Stomach smooth muscle (tissue), 2 donors: ENCODE measurements at regions not wholly inside any gene's neighbourhood (a gene's known extent, or its start where the extent isn't known, plus 50 kb on each side); places are given as distances from the start of the nearest gene placed in this dataset.

ENCODE experiments used
- H3K27ac ChIP-seq: one replicate; pipeline ENCODE4 v1.7.0; 2013; ENCODE audit warnings: mild to moderate bottlenecking, low read length, inconsistent platforms
- H3K27me3 ChIP-seq, 2 donors: one replicate each; pipeline ENCODE4 v1.7.0; 2013; ENCODE audit warnings: low read length in 2 of 2; ENCODE audit not compliant: insufficient read depth in 2 of 2, control insufficient read depth in 1 of 2
- H3K36me3 ChIP-seq, 2 donors: one replicate each; pipeline ENCODE4 v1.7.0; 2013; ENCODE audit warnings: low read length in 2 of 2; ENCODE audit not compliant: control insufficient read depth in 2 of 2, insufficient read depth in 2 of 2
- H3K4me1 ChIP-seq: one replicate; pipeline ENCODE4 v1.7.0; 2013; ENCODE audit warnings: low read length; ENCODE audit not compliant: control insufficient read depth, insufficient read depth
- H3K4me3 ChIP-seq, 2 donors: one replicate each; pipeline ENCODE4 v1.7.0; 2013; ENCODE audit warnings: low read length in 2 of 2
- H3K9ac ChIP-seq, 2 donors: one replicate each; pipeline ENCODE4 v1.7.0; 2013; ENCODE audit warnings: low read length in 2 of 2, mild to moderate bottlenecking in 1 of 2
- H3K9me3 ChIP-seq, 2 donors: one replicate each; pipeline ENCODE4 v1.7.0; 2013; ENCODE audit warnings: low read length in 2 of 2; ENCODE audit not compliant: control insufficient read depth in 2 of 2
- donor health status: healthy.
- donor health status: Pancreatic carcinoma.

DNA sequence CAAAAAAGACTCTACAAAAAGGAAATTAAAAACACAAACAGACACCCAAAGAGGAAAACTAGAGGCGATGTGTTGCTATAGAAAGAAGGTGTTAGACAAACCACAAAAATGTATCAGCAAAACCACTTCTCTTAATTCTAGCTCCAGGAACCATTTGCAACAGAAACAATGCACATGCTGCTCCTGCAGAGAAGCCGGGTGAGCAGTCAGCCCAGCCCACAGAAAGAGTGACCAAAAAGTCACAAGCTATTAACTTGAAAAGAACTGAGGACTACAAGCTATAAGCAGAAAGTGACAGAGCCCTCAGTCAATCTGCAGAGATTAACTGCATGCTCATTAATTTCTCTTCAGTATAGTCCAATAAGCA is 96.2 kb upstream of the KLHL13 start:
- H3K36me3 ChIP-seq: no peaks in the 10 kb centered on the region
- peaks cover 2% of the 10 kb centered on the region for H3K4me1 ChIP-seq
- H3K27ac ChIP-seq: no peak overlapping the region
- peaks cover 0 to 2% of the 10 kb centered on the region in 2 donors for H3K27me3 ChIP-seq
- no peaks in the 10 kb centered on the region for H3K9me3 ChIP-seq
- no peak overlapping the region for H3K9ac ChIP-seq
- no peak overlapping the region for H3K4me3 ChIP-seq

DNA sequence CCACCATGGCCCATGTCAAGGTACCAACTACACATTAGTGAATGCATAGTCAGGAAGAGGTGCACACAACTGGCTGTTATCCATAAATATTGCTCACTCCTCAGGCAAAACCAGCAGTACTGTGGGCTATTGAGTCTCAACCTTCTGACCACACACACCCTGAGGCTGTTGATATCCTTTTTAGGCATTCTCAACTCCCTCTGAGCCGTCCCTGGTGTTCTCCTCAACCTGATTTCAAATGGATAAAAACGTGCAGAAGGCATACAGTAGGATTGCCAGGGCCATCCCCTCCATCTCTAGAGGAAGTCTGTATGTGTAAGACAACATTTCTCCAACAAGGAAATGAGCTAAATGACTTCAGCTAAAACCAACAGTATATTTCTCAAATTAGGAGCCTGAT is 98.7 kb upstream of the KLHL13 start:
- Histone ChIP-seq H3K9me3 (no peaks in the 10 kb centered on the region), H3K4me3 (no peak overlapping the region), H3K9ac (no peak overlapping the region), H3K27me3 (peaks cover 0 to 2% of the 10 kb centered on the region in 2 donors), H3K4me1 (no peaks in the 10 kb centered on the region), H3K27ac (no peak overlapping the region), H3K36me3 (no peaks in the 10 kb centered on the region)

DNA sequence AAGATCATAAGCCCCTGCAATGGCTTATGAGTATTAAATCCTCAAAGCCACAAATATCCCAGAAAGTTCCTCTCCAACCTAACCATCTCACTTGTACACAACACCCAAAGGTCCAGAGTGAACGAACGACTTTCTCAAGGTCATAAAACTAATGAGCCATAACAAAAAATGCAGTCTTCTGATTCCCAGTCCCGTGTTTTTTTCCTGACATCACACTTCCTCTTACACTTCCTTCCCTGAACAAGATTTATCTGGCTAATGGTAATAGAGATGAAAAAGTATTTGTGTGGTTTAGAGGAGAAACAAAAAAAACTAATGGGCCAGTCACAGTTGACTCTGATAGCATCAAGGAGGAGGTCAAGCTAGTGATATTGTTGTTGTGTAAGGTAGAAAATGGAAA is 99.5 kb upstream of the KLHL13 start:
- Histone ChIP-seq H3K9ac (no peak overlapping the region), H3K9me3 (no peaks in the 10 kb centered on the region), H3K27ac (no peak overlapping the region), H3K36me3 (no peaks in the 10 kb centered on the region), H3K27me3 (peaks cover 0 to 2% of the 10 kb centered on the region in 2 donors), H3K4me1 (no peaks in the 10 kb centered on the region), H3K4me3 (no peak overlapping the region)

DNA sequence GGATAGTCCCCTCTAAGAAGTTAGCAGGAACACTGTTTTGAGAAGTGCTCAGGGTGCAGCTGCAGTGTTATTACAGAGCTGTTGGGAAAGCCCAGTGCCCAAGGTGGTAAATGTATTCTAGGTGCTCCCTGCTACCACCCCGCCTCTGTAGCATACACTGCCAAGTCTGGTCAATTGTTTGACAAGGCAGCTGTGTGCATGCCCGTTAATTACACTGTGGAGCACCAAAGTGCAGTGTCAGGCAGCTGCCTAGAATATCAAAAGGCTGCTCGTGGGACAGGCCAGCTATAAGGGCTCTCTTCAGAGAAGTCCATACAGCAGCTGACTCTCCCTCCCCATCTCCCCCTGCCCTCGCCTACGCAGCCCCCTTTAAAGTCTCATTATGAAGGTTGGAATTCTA is 99.9 kb upstream of the KLHL13 start:
- Histone ChIP-seq H3K27ac (no peak overlapping the region), H3K27me3 (peaks cover 0 to 2% of the 10 kb centered on the region in 2 donors), H3K9ac (no peak overlapping the region), H3K9me3 (no peaks in the 10 kb centered on the region), H3K36me3 (no peaks in the 10 kb centered on the region), H3K4me3 (no peak overlapping the region), H3K4me1 (peaks cover 3% of the 10 kb centered on the region)

DNA sequence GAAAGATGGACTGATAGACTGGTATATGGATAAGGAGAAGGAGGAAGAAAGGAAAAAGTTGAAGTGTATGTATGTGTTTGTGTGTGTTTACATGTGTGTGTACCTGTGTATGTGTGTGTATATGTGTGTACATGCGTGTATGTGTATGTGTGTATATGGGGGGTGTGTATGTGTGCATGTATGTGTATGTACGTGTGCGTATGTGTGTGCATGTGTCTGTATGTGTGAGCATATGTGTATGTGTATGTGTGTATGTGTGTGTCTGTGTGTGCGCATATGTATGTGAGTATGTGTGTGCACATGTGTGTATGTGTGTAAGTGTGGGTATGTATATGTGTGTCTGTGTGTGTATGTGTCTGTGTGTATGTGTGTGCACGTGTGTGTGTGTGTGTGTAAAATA is 101.5 kb upstream of the KLHL13 start:
- H3K4me3 ChIP-seq: no peak overlapping the region
- H3K4me1 ChIP-seq: peaks cover 3% of the 10 kb centered on the region
- peaks cover 0 to 2% of the 10 kb centered on the region in 2 donors for H3K27me3 ChIP-seq

DNA sequence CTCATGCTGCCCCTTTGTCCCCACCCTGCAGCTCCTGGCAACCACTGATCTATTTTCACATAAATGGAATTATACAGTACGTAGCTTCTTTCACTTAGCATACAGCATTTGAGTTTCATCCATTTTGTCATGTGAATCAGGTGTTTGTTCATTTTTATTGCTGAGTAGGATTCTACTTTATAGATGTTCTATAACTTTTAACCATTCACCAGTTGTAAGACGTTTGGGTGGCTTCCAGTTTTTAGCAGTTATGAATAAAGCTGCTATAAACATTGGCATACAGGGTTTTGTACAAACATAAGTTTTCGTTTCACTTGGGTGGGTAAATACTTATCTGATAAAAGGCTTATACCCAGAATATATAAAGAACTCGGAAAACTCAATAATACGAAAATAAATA is 102.3 kb upstream of the KLHL13 start:
- no peaks in the 10 kb centered on the region for H3K9me3 ChIP-seq
- H3K9ac ChIP-seq: no peak overlapping the region
- peaks cover 3% of the 10 kb centered on the region for H3K4me1 ChIP-seq
- H3K27ac ChIP-seq: no peak overlapping the region
- peaks cover 0 to 2% of the 10 kb centered on the region in 2 donors for H3K27me3 ChIP-seq
- H3K36me3 ChIP-seq: no peaks in the 10 kb centered on the region
- H3K4me3 ChIP-seq: no peak overlapping the region

More for the DNA sequence above, 101.5 kb upstream of the KLHL13 start:
- Histone ChIP-seq H3K27ac (no peak overlapping the region), H3K36me3 (no peaks in the 10 kb centered on the region), H3K9me3 (no peaks in the 10 kb centered on the region), H3K9ac (no peak overlapping the region)

DNA sequence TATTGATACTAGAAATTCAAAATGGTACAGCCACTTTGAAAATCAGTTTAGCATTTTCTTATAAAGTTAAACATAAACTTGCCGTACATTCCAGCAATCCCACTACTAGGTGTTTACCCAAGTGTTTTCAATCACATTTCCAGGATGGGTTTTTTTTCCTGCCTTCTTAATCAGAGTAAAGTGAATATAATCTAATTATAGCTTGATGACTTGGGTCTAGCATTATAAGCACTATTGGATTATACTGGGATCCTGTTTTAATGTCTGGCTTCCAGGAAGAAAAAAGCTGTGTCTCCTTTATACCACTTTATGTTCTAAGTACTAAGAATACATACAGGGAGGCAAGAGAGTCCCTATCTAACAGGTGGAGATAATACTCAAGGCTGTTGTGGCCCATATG is 103.3 kb upstream of the KLHL13 start:
- H3K27me3 ChIP-seq: peaks cover 0 to 2% of the 10 kb centered on the region in 2 donors
- H3K9ac ChIP-seq: no peak overlapping the region
- H3K4me3 ChIP-seq: no peak overlapping the region
- H3K4me1 ChIP-seq: peaks cover 3% of the 10 kb centered on the region
- H3K27ac ChIP-seq: no peak overlapping the region
- no peaks in the 10 kb centered on the region for H3K36me3 ChIP-seq
- no peaks in the 10 kb centered on the region for H3K9me3 ChIP-seq

DNA sequence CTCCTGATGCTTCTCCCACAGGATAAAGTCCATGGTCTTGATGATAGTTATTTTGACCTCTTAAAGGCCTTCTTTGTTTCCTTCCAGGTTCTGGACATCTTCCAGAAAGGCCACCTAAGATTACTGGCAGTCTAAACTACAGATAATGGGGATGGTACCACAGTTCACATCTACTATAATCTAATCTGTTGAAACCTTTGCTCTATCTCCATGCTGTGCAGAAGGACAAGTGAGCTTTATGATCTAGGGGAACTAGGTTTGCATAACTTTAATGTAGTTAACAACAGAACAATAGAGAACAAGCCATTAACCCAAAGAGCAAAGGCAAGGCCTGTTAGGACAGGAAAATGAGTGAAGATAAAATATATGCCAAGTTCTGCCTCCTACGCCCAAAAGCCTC is 103.9 kb upstream of the KLHL13 start:
- H3K9me3 ChIP-seq: no peaks in the 10 kb centered on the region
- H3K4me1 ChIP-seq: peaks cover 3% of the 10 kb centered on the region
- H3K4me3 ChIP-seq: no peak overlapping the region
- no peak overlapping the region for H3K9ac ChIP-seq
- peaks cover 0 to 2% of the 10 kb centered on the region in 2 donors for H3K27me3 ChIP-seq
- H3K27ac ChIP-seq: no peak overlapping the region
- no peaks in the 10 kb centered on the region for H3K36me3 ChIP-seq

DNA sequence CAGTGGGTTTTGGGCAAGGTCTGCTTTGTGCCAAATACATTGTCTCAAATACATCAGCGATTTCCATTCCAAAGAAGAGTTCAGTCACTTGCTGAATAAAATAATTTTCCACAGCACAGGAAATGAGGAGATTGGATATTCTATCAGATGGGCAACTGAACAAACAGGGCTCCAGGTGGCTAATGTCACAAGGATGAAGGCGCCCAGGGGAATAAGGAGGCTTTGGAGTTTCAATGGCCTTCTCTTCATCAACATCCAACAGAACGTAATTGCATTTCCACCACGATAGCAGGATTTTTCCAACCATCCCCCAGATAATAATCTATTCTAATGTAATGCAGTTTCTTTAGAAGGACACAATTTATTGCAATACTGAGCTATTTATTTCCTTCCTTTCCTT is 104.7 kb upstream of the KLHL13 start:
- no peak overlapping the region for H3K4me3 ChIP-seq
- H3K4me1 ChIP-seq: peaks cover 3% of the 10 kb centered on the region
- H3K9ac ChIP-seq: no peak overlapping the region
- peaks cover 0 to 2% of the 10 kb centered on the region in 2 donors for H3K27me3 ChIP-seq
- H3K27ac ChIP-seq: no peak overlapping the region
- no peaks in the 10 kb centered on the region for H3K9me3 ChIP-seq
- no peaks in the 10 kb centered on the region for H3K36me3 ChIP-seq

DNA sequence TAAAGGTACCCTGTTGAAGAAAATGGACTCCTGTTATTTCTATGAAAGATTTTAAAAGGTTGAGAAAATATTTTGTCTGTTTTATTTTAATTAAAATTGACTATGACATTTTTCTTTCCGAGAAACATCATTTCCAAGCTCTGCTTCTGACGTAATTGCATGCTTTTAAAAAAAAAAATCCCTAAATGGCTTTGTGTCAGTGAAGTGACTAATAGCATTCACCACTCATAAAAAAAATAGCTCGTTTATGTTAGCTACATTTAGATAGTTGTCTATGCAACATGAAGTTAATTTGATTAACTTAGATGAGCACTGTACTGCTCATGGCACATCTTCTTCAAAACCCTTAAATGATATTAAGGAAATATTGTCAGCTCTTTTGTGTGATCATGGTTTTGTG is 105.1 kb upstream of the KLHL13 start:
- no peaks in the 10 kb centered on the region for H3K9me3 ChIP-seq
- H3K36me3 ChIP-seq: no peaks in the 10 kb centered on the region
- H3K4me1 ChIP-seq: peaks cover 3% of the 10 kb centered on the region
- no peak overlapping the region for H3K9ac ChIP-seq
- H3K27ac ChIP-seq: no peak overlapping the region
- peaks cover 0 to 2% of the 10 kb centered on the region in 2 donors for H3K27me3 ChIP-seq
- no peak overlapping the region for H3K4me3 ChIP-seq

DNA sequence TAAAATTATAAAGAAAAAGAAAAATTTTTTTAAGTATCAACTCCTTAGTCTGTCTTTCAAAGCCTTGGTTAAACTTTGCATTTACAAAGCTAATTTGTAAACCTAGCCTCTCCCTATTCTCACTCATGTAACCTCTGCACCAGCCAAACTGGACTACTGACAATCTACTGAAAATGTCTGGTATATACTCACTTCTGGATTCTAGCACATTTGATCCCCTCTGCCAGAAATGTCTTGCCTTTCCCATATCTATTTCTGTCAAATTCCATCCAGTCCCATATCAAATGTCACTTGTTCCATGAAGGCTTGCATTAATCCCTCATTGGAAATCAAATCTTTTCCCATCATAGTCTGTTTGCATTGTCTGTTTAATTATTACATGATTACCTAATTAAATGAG is 105.8 kb upstream of the KLHL13 start:
- Histone ChIP-seq H3K9ac (no peak overlapping the region), H3K27me3 (peaks cover 0 to 2% of the 10 kb centered on the region in 2 donors)

More for the DNA sequence above, 105.8 kb upstream of the KLHL13 start:
- Histone ChIP-seq H3K36me3 (no peaks in the 10 kb centered on the region), H3K9me3 (no peaks in the 10 kb centered on the region), H3K27ac (no peak overlapping the region), H3K4me1 (peaks cover 3% of the 10 kb centered on the region), H3K4me3 (no peak overlapping the region)
